Right lobe of liver (tissue), 4 donors: ENCODE measurements at regions not wholly inside any gene's neighbourhood (a gene's known extent, or its start where the extent isn't known, plus 50 kb on each side); places are given as distances from the start of the nearest gene placed in this dataset.

Experiments
- CTCF ChIP-seq, 4 donors: fragments of 200-600 bp in 3 of 4; fragments of 450-650 bp in 1 of 4; IDR thresholded peaks; one replicate each; pipeline versions ENCODE4 v1.5.1 to v1.8.0; 2016 to 2022; ENCODE audit warnings: antibody characterized with exemption in 4 of 4, mild to moderate bottlenecking in 2 of 4
- POLR2A ChIP-seq: fragments of 450-650 bp; IDR thresholded peaks from one replicate; pipeline ENCODE4 v1.6.1; 2017; ENCODE audit warnings: antibody characterized with exemption, mild to moderate bottlenecking
- donor health status: DM: no; HTN: no; CAD: no.
- donor health status: DM: no; HTN: no; CAD: no.
- donor health status: DM: no; HTN: yes; CAD: no.

GRCh38 chr12:19778172-19778571, 338.9 kb downstream of the AEBP2 start:
- TF ChIP-seq CTCF (IDR thresholded peaks at IDR 0.05) (no peak), POLR2A (no peak)
